NCI-H2227 (cell line): ENCODE measurements at regions not wholly inside any gene's neighbourhood (a gene's known extent, or its start where the extent isn't known, plus 50 kb on each side); places are given as distances from the start of the nearest gene placed in this dataset.
A peak's percentile ranks its signal among the peaks of the same experiment; 100 is the strongest.

Experiments used
- DNase-seq: peaks from one replicate; lab custom pipeline; 2025; ENCODE audit not compliant: unreplicated experiment; lab: John Stamatoyannopoulos, UW

GRCh38 chr5:148708854-148709253, 54.5 kb upstream of the HTR4 start:
- no peak for DNase-seq

GRCh38 chr5:148711961-148712360, 57.6 kb upstream of the HTR4 start:
- DNase-seq = no peak

- no peak for DNase-seq
Measured at GRCh38 chr5:148713735-148714508, 59.6 kb upstream of the HTR4 start.

GRCh38 chr5:148716716-148717115, 62.4 kb upstream of the HTR4 start:
- no peak for DNase-seq

- DNase-seq = no peak
Measured at GRCh38 chr5:148717668-148718067, 63.3 kb upstream of the HTR4 start.

- DNase-seq = no peak
Measured at GRCh38 chr5:148719605-148720004, 65.3 kb upstream of the HTR4 start.

GRCh38 chr5:148720257-148720656, 65.9 kb upstream of the HTR4 start:
- DNase-seq = no peak

- DNase-seq = no peak
Measured at GRCh38 chr5:148723143-148723542, 68.8 kb upstream of the HTR4 start.

GRCh38 chr5:148725675-148726074, 71.3 kb upstream of the HTR4 start:
- DNase-seq = no peak

- DNase-seq = no peak
Measured at GRCh38 chr5:148729182-148729581, 74.9 kb upstream of the HTR4 start.

GRCh38 chr5:148730270-148730669, 75.9 kb upstream of the HTR4 start:
- no peak for DNase-seq

- peak; percentile 77 for DNase-seq
Measured at GRCh38 chr5:148730942-148731898, 76.9 kb upstream of the HTR4 start.

GRCh38 chr5:148732692-148733091, 78.4 kb upstream of the HTR4 start:
- no peak for DNase-seq

- peak; percentile 67 for DNase-seq
Measured at GRCh38 chr5:148733601-148734438, 79.5 kb upstream of the HTR4 start.

- DNase-seq = no peak
Measured at GRCh38 chr5:148734518-148734917, 80.2 kb upstream of the HTR4 start.

GRCh38 chr5:148735301-148735835, 81.0 kb upstream of the HTR4 start:
- DNase-seq = no peak

GRCh38 chr5:148739023-148739422, 84.7 kb upstream of the HTR4 start:
- no peak for DNase-seq

- no peak for DNase-seq
Measured at GRCh38 chr5:148739524-148739923, 85.2 kb upstream of the HTR4 start.

- no peak for DNase-seq
Measured at GRCh38 chr5:148740079-148740858, 85.9 kb upstream of the HTR4 start.
